ENCODE measurements at regions not wholly inside any gene's neighbourhood (a gene's known extent, or its start where the extent isn't known, plus 50 kb on each side); places are given as distances from the start of the nearest gene placed in this dataset.

- TF ChIP-seq, protein P1, sequence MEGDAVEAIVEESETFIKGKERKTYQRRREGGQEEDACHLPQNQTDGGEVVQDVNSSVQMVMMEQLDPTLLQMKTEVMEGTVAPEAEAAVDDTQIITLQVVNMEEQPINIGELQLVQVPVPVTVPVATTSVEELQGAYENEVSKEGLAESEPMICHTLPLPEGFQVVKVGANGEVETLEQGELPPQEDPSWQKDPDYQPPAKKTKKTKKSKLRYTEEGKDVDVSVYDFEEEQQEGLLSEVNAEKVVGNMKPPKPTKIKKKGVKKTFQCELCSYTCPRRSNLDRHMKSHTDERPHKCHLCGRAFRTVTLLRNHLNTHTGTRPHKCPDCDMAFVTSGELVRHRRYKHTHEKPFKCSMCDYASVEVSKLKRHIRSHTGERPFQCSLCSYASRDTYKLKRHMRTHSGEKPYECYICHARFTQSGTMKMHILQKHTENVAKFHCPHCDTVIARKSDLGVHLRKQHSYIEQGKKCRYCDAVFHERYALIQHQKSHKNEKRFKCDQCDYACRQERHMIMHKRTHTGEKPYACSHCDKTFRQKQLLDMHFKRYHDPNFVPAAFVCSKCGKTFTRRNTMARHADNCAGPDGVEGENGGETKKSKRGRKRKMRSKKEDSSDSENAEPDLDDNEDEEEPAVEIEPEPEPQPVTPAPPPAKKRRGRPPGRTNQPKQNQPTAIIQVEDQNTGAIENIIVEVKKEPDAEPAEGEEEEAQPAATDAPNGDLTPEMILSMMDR (conservative IDR thresholded peaks at IDR 0.05) = no peak
- no peak for TF ChIP-seq ZFX (IDR thresholded peaks at IDR 0.05)
These were observed 243.1 kb upstream of the CXADR start for GRCh38 chr21:17269760-17270159.

Measured in C4-2B (cell line).